Sigmoid colon (tissue), 6 donors: ENCODE measurements at regions not wholly inside any gene's neighbourhood (a gene's known extent, or its start where the extent isn't known, plus 50 kb on each side); places are given as distances from the start of the nearest gene placed in this dataset.

Experiments
- DNase-seq: peaks from one replicate; pipeline ENCODE4 v3.0.0-alpha.2; 2019
- H3K27ac ChIP-seq, 4 donors: fragments of 200-600 bp; sonication (generic); one replicate each; pipeline ENCODE4 v1.5.1; 2016 to 2019; ENCODE audit warnings: mild to moderate bottlenecking in 1 of 4
- H3K27me3 ChIP-seq, 3 donors: fragments of 200-600 bp; sonication (generic); one replicate each; pipeline ENCODE4 v1.5.1; 2019; ENCODE audit warnings: mild to moderate bottlenecking in 1 of 3
- H3K36me3 ChIP-seq, 4 donors: fragments of 200-600 bp; sonication (generic); one replicate each; pipeline ENCODE4 v1.5.1; 2016 to 2019
- H3K4me1 ChIP-seq, 4 donors: fragments of 200-600 bp; sonication (generic); one replicate each; pipeline ENCODE4 v1.5.1; 2017 to 2019
- H3K4me3 ChIP-seq, 4 donors: fragments of 200-600 bp; sonication (generic); one replicate each; pipeline ENCODE4 v1.5.1; 2017 to 2019; ENCODE audit warnings: mild to moderate bottlenecking in 2 of 4, moderate library complexity in 1 of 4
- H3K9me3 ChIP-seq, 4 donors: fragments of 200-600 bp in 3 of 4; sonication (generic) in 3 of 4; one replicate each; pipeline versions ENCODE4 v1.5.1 to v1.6.1; 2013 to 2019
- CTCF ChIP-seq, 4 experiments: fragments of 450-650 bp in 3 of 4; fragments of 200-600 bp in 1 of 4; IDR thresholded peaks; one replicate each; pipeline ENCODE4 v1.5.1; 2016 to 2019; ENCODE audit warnings: antibody characterized with exemption in 4 of 4, mild to moderate bottlenecking in 3 of 4, moderate library complexity in 2 of 4
- EP300 ChIP-seq, 4 donors: sonication (generic); formaldehyde crosslinking; IDR thresholded peaks; one replicate each; pipeline ENCODE4 v1.6.1; 2017; ENCODE audit warnings: antibody characterized with exemption in 4 of 4
- POLR2A ChIP-seq, 2 donors: fragments of 450-650 bp; IDR thresholded peaks; one replicate each; pipeline ENCODE4 v1.6.1; 2016; ENCODE audit warnings: antibody characterized with exemption in 2 of 2, mild to moderate bottlenecking in 2 of 2, moderate library complexity in 2 of 2
- POLR2AphosphoS5 ChIP-seq, 4 donors: sonication (generic); formaldehyde crosslinking; IDR thresholded peaks; one replicate each; pipeline ENCODE4 v1.6.1; 2017; ENCODE audit warnings: antibody characterized with exemption in 4 of 4
- WGBS, 2 donors: extraction: QIAGEN DNeasy Blood & Tissue Kit; methylation state at CpG; one replicate each; pipeline ENCODE4 v1.1.7; 2013; 5-methylcytosine and 5-hydroxymethylcytosine counted together
- intact Hi-C: fragments of 100-400 bp; cut with DNase I; formaldehyde crosslinking; loops from one replicate; pipeline ENCODE4 v1.15.1; 2023
- donor health status: healthy with polysubstance abuse.
- donor health status: healthy.

- no peak for DNase-seq
- H3K9me3 ChIP-seq, result no peaks in the 10 kb centered on the region
- H3K27me3 ChIP-seq, result no peaks in the 10 kb centered on the region
- WGBS, 2 donors, result 56 to 73% methylated on average over 1 of the region's 1 CpG
- peaks cover 0 to 18% (median 13%) of the 10 kb centered on the region in 4 donors for H3K4me1 ChIP-seq
- H3K4me3 ChIP-seq, result no peak overlapping the region
- H3K36me3 ChIP-seq, result no peaks in the 10 kb centered on the region
- no peak for TF ChIP-seq POLR2AphosphoS5 (IDR thresholded peaks at IDR 0.05)
- no peak for TF ChIP-seq EP300 (IDR thresholded peaks at IDR 0.05)
- TF ChIP-seq CTCF (IDR thresholded peaks at IDR 0.05), result no peak
- no peak for TF ChIP-seq POLR2A (IDR thresholded peaks at IDR 0.05)
- H3K27ac ChIP-seq, result no peak overlapping the region
- intact Hi-C loops, result no loop called here
Observed at GRCh38 chr5:136809382-136809781, 444.0 kb upstream of the TRPC7 start.

GRCh38 chr5:136808756-136809155, 443.4 kb upstream of the TRPC7 start:
- WGBS, 2 donors, result 84 to 92% methylated on average over 4 of the region's 4 CpGs
- intact Hi-C loops, result no loop called here

DNA sequence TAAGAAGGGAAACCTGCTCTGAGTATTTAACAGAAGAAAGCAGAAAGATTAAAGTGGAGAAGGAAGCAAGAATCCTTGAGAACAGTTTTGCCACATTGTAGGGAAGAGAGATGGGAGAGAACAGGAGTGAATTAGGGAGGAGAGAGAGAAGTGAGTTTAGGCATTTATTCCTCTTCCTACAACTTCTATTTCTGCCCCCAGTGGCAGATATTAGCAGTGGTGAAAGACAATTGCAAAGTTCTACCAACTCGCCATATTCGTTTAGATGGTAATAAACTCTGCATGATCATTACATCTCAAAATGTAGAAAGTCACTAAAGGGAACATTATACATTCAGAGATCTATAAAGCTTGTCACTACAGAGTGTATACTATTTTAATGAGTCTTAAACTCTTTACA, 440.1 kb upstream of the TRPC7 start:
- no peaks in the 10 kb centered on the region for H3K9me3 ChIP-seq
- TF ChIP-seq POLR2AphosphoS5 (IDR thresholded peaks at IDR 0.05) (no peak), CTCF (IDR thresholded peaks at IDR 0.05) (no peak), EP300 (IDR thresholded peaks at IDR 0.05) (no peak), POLR2A (IDR thresholded peaks at IDR 0.05) (no peak)
- H3K4me3 ChIP-seq, result no peak overlapping the region
- H3K4me1 ChIP-seq, result peaks cover 0 to 3% (median 1%) of the 10 kb centered on the region in 4 donors
- 61 to 92% methylated on average over 2 of the region's 2 CpGs for WGBS, 2 donors
- no peak for DNase-seq
- no peak overlapping the region for H3K27ac ChIP-seq
- intact Hi-C loops, result no loop called here
- no peaks in the 10 kb centered on the region for H3K27me3 ChIP-seq
- no peaks in the 10 kb centered on the region for H3K36me3 ChIP-seq

More at GRCh38 chr5:136808756-136809155, 443.4 kb upstream of the TRPC7 start:
- Histone ChIP-seq H3K36me3 (no peaks in the 10 kb centered on the region), H3K27ac (no peak overlapping the region), H3K4me1 (peaks cover 0 to 18% (median 13%) of the 10 kb centered on the region in 4 donors), H3K4me3 (no peak overlapping the region), H3K27me3 (no peaks in the 10 kb centered on the region), H3K9me3 (no peaks in the 10 kb centered on the region)
- TF ChIP-seq EP300 (IDR thresholded peaks at IDR 0.05) (no peak), CTCF (IDR thresholded peaks at IDR 0.05) (no peak), POLR2A (IDR thresholded peaks at IDR 0.05) (no peak), POLR2AphosphoS5 (IDR thresholded peaks at IDR 0.05) (no peak)
- DNase-seq, result no peak

DNA sequence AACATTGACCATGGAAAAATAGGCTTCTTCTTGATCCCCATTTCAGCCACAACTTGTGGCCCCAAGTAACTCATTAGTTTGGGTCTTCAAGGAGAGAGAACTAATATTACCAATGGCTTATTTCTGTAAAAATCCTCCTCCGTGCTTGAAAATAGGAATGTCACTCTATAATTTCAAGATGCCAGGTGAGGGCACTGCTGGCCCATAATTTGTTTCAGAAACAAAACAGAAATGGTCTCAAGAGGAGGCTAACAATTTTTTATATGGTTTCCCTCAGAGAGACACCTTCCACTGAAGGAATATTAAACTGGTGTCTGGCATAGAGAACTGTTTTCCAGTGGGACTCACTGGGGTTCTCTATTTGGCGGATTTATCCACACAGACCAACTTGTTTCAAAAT, 437.0 kb upstream of the TRPC7 start:
- TF ChIP-seq EP300 (IDR thresholded peaks at IDR 0.05) (no peak), CTCF (IDR thresholded peaks at IDR 0.05) (peak in 1 of 4 experiments; percentile 11)
- no peaks in the 10 kb centered on the region for H3K36me3 ChIP-seq
- intact Hi-C loops, result loop anchor here (2.0 kb wide), 1 partner anchor 696 kb away; the partner anchor contains the start of gene SPOCK1
- H3K9me3 ChIP-seq, result no peaks in the 10 kb centered on the region
- H3K4me3 ChIP-seq, result no peak overlapping the region
- no peaks in the 10 kb centered on the region for H3K4me1 ChIP-seq
- DNase-seq, result no peak
- 50 to 52% methylated on average over 2 of the region's 2 CpGs for WGBS, 2 donors
- no peaks in the 10 kb centered on the region for H3K27me3 ChIP-seq
- no peak overlapping the region for H3K27ac ChIP-seq

- no peaks in the 10 kb centered on the region for H3K9me3 ChIP-seq
- no peak for DNase-seq
- TF ChIP-seq POLR2A (IDR thresholded peaks at IDR 0.05), result no peak
- no peak for TF ChIP-seq POLR2AphosphoS5 (IDR thresholded peaks at IDR 0.05)
- no peak for TF ChIP-seq EP300 (IDR thresholded peaks at IDR 0.05)
- TF ChIP-seq CTCF (IDR thresholded peaks at IDR 0.05), result no peak
- 64 to 79% methylated on average over 1 of the region's 1 CpG for WGBS, 2 donors
- no peak overlapping the region for H3K27ac ChIP-seq
- H3K36me3 ChIP-seq, result no peaks in the 10 kb centered on the region
- intact Hi-C loops, result no loop called here
- H3K4me3 ChIP-seq, result no peak overlapping the region
- no peaks in the 10 kb centered on the region for H3K4me1 ChIP-seq
- no peaks in the 10 kb centered on the region for H3K27me3 ChIP-seq
Observed at GRCh38 chr5:136799806-136800372, 434.5 kb upstream of the TRPC7 start.
